ENCODE measurements at regions not wholly inside any gene's neighbourhood (a gene's known extent, or its start where the extent isn't known, plus 50 kb on each side); places are given as distances from the start of the nearest gene placed in this dataset.

DNA sequence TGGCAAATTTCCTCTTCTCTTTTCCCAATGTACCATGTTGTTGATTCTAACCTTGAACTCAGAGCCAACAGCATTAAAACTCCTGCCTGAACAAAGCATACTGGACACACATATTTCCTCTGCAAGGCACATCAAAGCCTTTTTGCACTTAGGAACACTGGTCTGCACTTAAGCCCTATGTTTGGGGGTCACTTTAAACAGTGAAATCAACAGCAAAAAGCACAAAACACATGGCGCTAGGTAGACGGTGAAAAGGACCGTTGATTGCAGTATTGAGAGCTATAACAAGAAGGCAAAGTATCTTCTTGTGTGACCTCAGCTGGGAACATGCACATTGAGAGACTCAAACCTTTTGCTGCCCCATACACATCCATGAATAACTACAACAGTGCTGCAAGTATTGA lies 83.9 kb upstream of the SH3BP4 start:
- H4K20me1 ChIP-seq (ENCODE audit: control insufficient read depth, insufficient read depth, insufficient read length): no peaks in the 10 kb centered on the region
- no peak overlapping the region for H2AK5ac ChIP-seq (ENCODE audit: insufficient read length, low read length)
- H3K27me3 Mint-ChIP-seq (ENCODE audit: low read depth): no peaks in the 10 kb centered on the region
- H3K23me2 ChIP-seq (ENCODE audit: insufficient read length, low read depth, low read length, poor library complexity, severe bottlenecking): no peaks in the 10 kb centered on the region
- H3K23ac ChIP-seq (ENCODE audit: insufficient read length, low read depth, low read length): no peak overlapping the region
- H3K4ac ChIP-seq (ENCODE audit: low read depth, low read length): no peak overlapping the region
- H3K18ac ChIP-seq (ENCODE audit: insufficient read length, low read depth, low read length): no peak overlapping the region
- TF ChIP-seq CTCF (conservative IDR thresholded peaks at IDR 0.05): no peak
- H3K79me2 ChIP-seq (ENCODE audit: insufficient read depth, low read length): no peaks in the 10 kb centered on the region
- H4K5ac ChIP-seq (ENCODE audit: insufficient read length, low read depth, low read length): no peak overlapping the region
- peaks cover 13 to 20% of the 10 kb centered on the region in 2 experiments for H3K4me1 Mint-ChIP-seq
- no peak overlapping the region for H3K27ac ChIP-seq (ENCODE audit: insufficient read length, low read depth, low read length)
- H3K9ac ChIP-seq (ENCODE audit: extremely low read depth, insufficient read length, low read length): no peak overlapping the region
- no peak overlapping the region for H3K4me3 Mint-ChIP-seq
- no peaks in the 10 kb centered on the region for H3K9me3 ChIP-seq (ENCODE audit: control insufficient read depth, low read depth, low read length)
- no peak overlapping the region for H2BK12ac ChIP-seq (ENCODE audit: insufficient read length, low read depth, low read length)
- no peaks in the 10 kb centered on the region for H3K27me3 ChIP-seq (ENCODE audit: insufficient read depth, low read length)
- no peak overlapping the region for H2BK120ac ChIP-seq (ENCODE audit: low read depth, low read length, poor library complexity, severe bottlenecking)
- H3K4me1 ChIP-seq (ENCODE audit: insufficient read depth, low read length): no peaks in the 10 kb centered on the region
- no peak overlapping the region for H3K14ac ChIP-seq (ENCODE audit: insufficient read depth, low read length)
- no peak overlapping the region for H3K4me2 ChIP-seq (ENCODE audit: insufficient read depth, insufficient read length, low read length)
- H2BK15ac ChIP-seq (ENCODE audit: low read depth, low read length): no peak overlapping the region
- DNase-seq: no peak
- H4K91ac ChIP-seq (ENCODE audit: insufficient read length, low read depth, low read length): no peak overlapping the region
- H3K79me1 ChIP-seq (ENCODE audit: insufficient read depth, low read depth, low read length, poor library complexity, severe bottlenecking): no peaks in the 10 kb centered on the region
- no CpG with 5 or more reads among the region's 3 CpGs for WGBS (ENCODE audit: extremely low coverage, insufficient read length, low lambda C conversion rate)
- no peak overlapping the region for H3K56ac ChIP-seq (ENCODE audit: insufficient read length, low read depth, low read length)
- no peak overlapping the region for H2BK20ac ChIP-seq (ENCODE audit: low read depth, low read length, poor library complexity, severe bottlenecking)
- no peak overlapping the region for H3T11ph ChIP-seq (ENCODE audit: low read length)
- H3K36me3 Mint-ChIP-seq (ENCODE audit: insufficient read depth in 1 of 3, low read depth in 3 of 3): peaks cover 5 to 31% (median 8%) of the 10 kb centered on the region in 3 experiments
- H4K8ac ChIP-seq (replicated peaks; ENCODE audit: insufficient read length, low read depth, low read length): no peak overlapping the region
- H2BK5ac ChIP-seq (ENCODE audit: insufficient read length, low read length): no peak overlapping the region
- H2AFZ ChIP-seq (ENCODE audit: low read length): no peak overlapping the region
- no peak overlapping the region for H3K27ac Mint-ChIP-seq
- H3K9me3 Mint-ChIP-seq: peaks cover 18 to 19% of the 10 kb centered on the region in 2 experiments
